22Rv1 (cell line): ENCODE measurements at regions not wholly inside any gene's neighbourhood (a gene's known extent, or its start where the extent isn't known, plus 50 kb on each side); places are given as distances from the start of the nearest gene placed in this dataset.

ENCODE experiments used
- H3K27ac ChIP-seq: fragments of 450-650 bp; 2 replicates; pipeline ENCODE4 v1.5.1; 2017
- CTCF ChIP-seq: fragments of 450-650 bp; IDR thresholded peaks from 2 replicates; pipeline ENCODE4 v1.5.1; 2017; ENCODE audit warnings: mild to moderate bottlenecking
- ZFX ChIP-seq: fragments of 450-650 bp; IDR thresholded peaks from 2 replicates; pipeline ENCODE4 v1.6.1; 2017; ENCODE audit warnings: antibody characterized with exemption, borderline replicate concordance

DNA sequence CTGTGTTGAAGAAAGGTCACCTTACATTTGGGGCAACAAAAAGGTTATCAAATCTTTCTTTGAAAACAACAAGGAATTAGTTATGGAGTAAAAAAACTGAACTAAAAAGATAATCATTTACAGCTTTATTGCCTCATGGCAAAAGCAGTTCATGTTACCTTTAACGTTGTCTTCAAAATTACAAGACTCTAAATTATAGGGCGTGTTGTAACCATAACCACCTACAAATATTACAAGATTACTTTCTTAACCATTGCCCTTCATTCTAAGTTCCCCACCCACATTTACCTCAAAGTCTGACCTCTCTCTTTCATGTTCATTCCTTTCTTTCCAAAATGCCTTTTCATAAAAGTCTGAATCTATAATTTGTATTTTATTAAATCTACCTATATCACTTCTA, 74.6 kb upstream of the LRATD1 start:
- TF ChIP-seq ZFX, result no peak
- no peak for TF ChIP-seq CTCF
- H3K27ac ChIP-seq, result no peak overlapping the region

GRCh38 chr2:14558335-14558919, 74.1 kb upstream of the LRATD1 start:
- TF ChIP-seq ZFX (no peak), CTCF (no peak)
- no peak overlapping the region for H3K27ac ChIP-seq

DNA sequence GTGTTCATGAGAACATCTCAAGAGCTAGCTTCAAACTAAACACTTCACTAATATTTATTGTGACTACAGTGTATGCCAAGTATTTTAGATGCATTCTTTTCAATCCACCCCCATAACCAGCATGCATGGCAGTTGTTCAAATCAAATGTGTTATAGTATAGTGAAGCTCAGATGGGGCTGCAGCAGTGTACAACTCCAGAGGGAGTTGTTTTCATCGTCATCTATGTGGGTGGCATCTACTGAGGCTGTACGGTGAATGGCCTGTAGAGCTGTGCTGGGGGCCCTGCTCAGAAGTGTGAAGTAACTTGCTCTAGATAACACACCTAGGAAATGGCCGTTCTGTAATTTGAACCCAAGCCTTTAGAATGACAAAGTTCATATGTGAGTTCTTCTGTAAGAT, 71.8 kb upstream of the LRATD1 start:
- no peak overlapping the region for H3K27ac ChIP-seq
- TF ChIP-seq CTCF (no peak), ZFX (no peak)

GRCh38 chr2:14563324-14563723, 69.2 kb upstream of the LRATD1 start:
- TF ChIP-seq CTCF (no peak), ZFX (no peak)
- H3K27ac ChIP-seq, result no peak overlapping the region

- TF ChIP-seq ZFX (no peak), CTCF (no peak)
- H3K27ac ChIP-seq, result no peak overlapping the region
Measured at GRCh38 chr2:14565666-14566065, 66.9 kb upstream of the LRATD1 start.

GRCh38 chr2:14567561-14567960, 65.0 kb upstream of the LRATD1 start:
- H3K27ac ChIP-seq, result no peak overlapping the region
- TF ChIP-seq ZFX (no peak), CTCF (no peak)

- TF ChIP-seq CTCF, result no peak
- no peak for TF ChIP-seq ZFX
- H3K27ac ChIP-seq, result no peak overlapping the region
Measured at GRCh38 chr2:14569294-14569693, 63.2 kb upstream of the LRATD1 start.
